Esophagus squamous epithelium (tissue), 5 donors: ENCODE measurements at regions not wholly inside any gene's neighbourhood (a gene's known extent, or its start where the extent isn't known, plus 50 kb on each side); places are given as distances from the start of the nearest gene placed in this dataset.

Experiments used
- DNase-seq: peaks from one replicate; lab custom pipeline; 2025; lab: John Stamatoyannopoulos, UW
- H3K27ac ChIP-seq, 4 donors: fragments of 200-600 bp; sonication (generic); one replicate each; pipeline ENCODE4 v1.5.1; 2016 to 2019; ENCODE audit warnings: mild to moderate bottlenecking in 1 of 4
- H3K27me3 ChIP-seq, 4 donors: fragments of 200-600 bp; sonication (generic); 1 replicate in 3 of 4; 2 replicates in 1 of 4; pipeline versions ENCODE4 v1.5.1 to v1.6.0; 2017 to 2021; ENCODE audit warnings: antibody characterized with exemption in 1 of 4
- H3K36me3 ChIP-seq, 3 donors: fragments of 200-600 bp; sonication (generic); one replicate each; pipeline ENCODE4 v1.5.1; 2016 to 2019
- H3K4me1 ChIP-seq, 3 donors: fragments of 200-600 bp; sonication (generic); one replicate each; pipeline ENCODE4 v1.5.1; 2017 to 2019
- H3K4me3 ChIP-seq, 4 donors: fragments of 200-600 bp; sonication (generic); 1 replicate in 3 of 4; 2 replicates in 1 of 4; pipeline ENCODE4 v1.5.1; 2016 to 2019; ENCODE audit warnings: mild to moderate bottlenecking in 2 of 4, moderate library complexity in 1 of 4
- H3K9me3 ChIP-seq, 3 donors: fragments of 200-600 bp; sonication (generic); one replicate each; pipeline ENCODE4 v1.5.1; 2016 to 2019
- CTCF ChIP-seq, 6 experiments: fragments of 450-650 bp in 4 of 6; fragments of 200-600 bp in 2 of 6; sonication (generic) in 2 of 6; IDR thresholded peaks; one replicate each; pipeline ENCODE4 v1.5.1; 2016 to 2019; ENCODE audit warnings: antibody characterized with exemption in 6 of 6, mild to moderate bottlenecking in 4 of 6, moderate library complexity in 4 of 6
- POLR2A ChIP-seq, 4 donors: fragments of 450-650 bp; IDR thresholded peaks; one replicate each; pipeline ENCODE4 v1.6.1; 2017; ENCODE audit warnings: antibody characterized with exemption in 4 of 4, mild to moderate bottlenecking in 4 of 4, moderate library complexity in 3 of 4
- WGBS, 2 donors: methylation state at CpG; one replicate each; pipeline ENCODE4 v1.1.5; 2018; 5-methylcytosine and 5-hydroxymethylcytosine counted together
- intact Hi-C: fragments of 100-400 bp; cut with DNase I; formaldehyde crosslinking; loops from one replicate; pipeline ENCODE4 v1.15.0; 2022
- donor health status: DM: yes; HTN: yes; CAD: no.

- intact Hi-C loops, result no loop called here
- Histone ChIP-seq H3K36me3 (no peaks in the 10 kb centered on the region), H3K9me3 (no peaks in the 10 kb centered on the region), H3K27ac (no peak overlapping the region), H3K27me3 (no peaks in the 10 kb centered on the region), H3K4me3 (no peak overlapping the region), H3K4me1 (peaks cover 0 to 7% (median 0%) of the 10 kb centered on the region in 3 donors)
- no peak for TF ChIP-seq POLR2A (IDR thresholded peaks at IDR 0.05)
- no peak for TF ChIP-seq CTCF (IDR thresholded peaks at IDR 0.05)
- 30 to 49% methylated on average over 4 of the region's 4 CpGs for WGBS, 2 donors
- DNase-seq, result no peak
Measured at GRCh38 chr14:49199159-49199558, 387.0 kb downstream of the RPS29 start.

GRCh38 chr14:49196327-49196726, 389.9 kb downstream of the RPS29 start:
- H3K27me3 ChIP-seq, result no peaks in the 10 kb centered on the region
- no peak for TF ChIP-seq POLR2A (IDR thresholded peaks at IDR 0.05)
- no peak for TF ChIP-seq CTCF (IDR thresholded peaks at IDR 0.05)
- 52% methylated on average over 1 of the region's 1 CpG for WGBS, 2 donors
- no peaks in the 10 kb centered on the region for H3K9me3 ChIP-seq
- intact Hi-C loops, result no loop called here
- no peak for DNase-seq
- H3K4me3 ChIP-seq, result no peak overlapping the region
- no peaks in the 10 kb centered on the region for H3K36me3 ChIP-seq
- no peak overlapping the region for H3K27ac ChIP-seq
- H3K4me1 ChIP-seq, result peaks cover 0 to 8% (median 0%) of the 10 kb centered on the region in 3 donors

GRCh38 chr14:49194067-49194466, 392.1 kb downstream of the RPS29 start:
- no peaks in the 10 kb centered on the region for H3K36me3 ChIP-seq
- 14 to 29% methylated on average over 1 to 2 of the region's 2 CpGs for WGBS, 2 donors
- no peak for TF ChIP-seq POLR2A (IDR thresholded peaks at IDR 0.05)
- no peak for TF ChIP-seq CTCF (IDR thresholded peaks at IDR 0.05)
- intact Hi-C loops, result no loop called here
- H3K9me3 ChIP-seq, result no peaks in the 10 kb centered on the region
- H3K27ac ChIP-seq, result no peak overlapping the region
- DNase-seq, result no peak
- no peak overlapping the region for H3K4me3 ChIP-seq
- no peaks in the 10 kb centered on the region for H3K27me3 ChIP-seq
- H3K4me1 ChIP-seq, result peaks cover 0 to 8% (median 0%) of the 10 kb centered on the region in 3 donors

- no peaks in the 10 kb centered on the region for H3K27me3 ChIP-seq
- TF ChIP-seq CTCF (IDR thresholded peaks at IDR 0.05) (no peak), POLR2A (IDR thresholded peaks at IDR 0.05) (no peak)
- peaks cover 0 to 8% (median 0%) of the 10 kb centered on the region in 3 donors for H3K4me1 ChIP-seq
- H3K4me3 ChIP-seq, result no peak overlapping the region
- 31 to 34% methylated on average over 7 of the region's 7 CpGs for WGBS, 2 donors
- intact Hi-C loops, result no loop called here
- no peaks in the 10 kb centered on the region for H3K9me3 ChIP-seq
- H3K27ac ChIP-seq, result no peak overlapping the region
- H3K36me3 ChIP-seq, result no peaks in the 10 kb centered on the region
- DNase-seq, result no peak
Measured at GRCh38 chr14:49193332-49194065, 392.7 kb downstream of the RPS29 start.

GRCh38 chr14:49191380-49191779, 394.8 kb downstream of the RPS29 start:
- Histone ChIP-seq H3K27ac (no peak overlapping the region), H3K27me3 (no peaks in the 10 kb centered on the region), H3K4me3 (no peak overlapping the region), H3K4me1 (peaks cover 0 to 8% (median 0%) of the 10 kb centered on the region in 3 donors), H3K36me3 (no peaks in the 10 kb centered on the region), H3K9me3 (no peaks in the 10 kb centered on the region)
- intact Hi-C loops, result no loop called here
- WGBS, 2 donors, result 69 to 71% methylated on average over 5 of the region's 5 CpGs
- DNase-seq, result no peak
- TF ChIP-seq CTCF (IDR thresholded peaks at IDR 0.05), result no peak
- TF ChIP-seq POLR2A (IDR thresholded peaks at IDR 0.05), result no peak
